Activated CD8-positive, alpha-beta memory T cell treated with anti-CD3 and anti-CD28 coated beads for 4 hours (primary cell): ENCODE measurements at regions not wholly inside any gene's neighbourhood (a gene's known extent, or its start where the extent isn't known, plus 50 kb on each side); places are given as distances from the start of the nearest gene placed in this dataset.

ENCODE experiments used
- DNase-seq, 2 donors: peaks; one replicate each; pipeline ENCODE4 v3.0.0-alpha.2; 2020; ENCODE audit warnings: low read depth in 2 of 2

GRCh38 chr6:43919774-43920173 is 149.8 kb downstream of the VEGFA start:
- DNase-seq = no peak

- no peak for DNase-seq
Observed at GRCh38 chr6:43917878-43918382, 147.9 kb downstream of the VEGFA start.

GRCh38 chr6:43916924-43917877 is 147.2 kb downstream of the VEGFA start:
- no peak for DNase-seq

- no peak for DNase-seq
Observed at GRCh38 chr6:43915986-43916923, 146.2 kb downstream of the VEGFA start.

- no peak for DNase-seq
Observed at GRCh38 chr6:43915208-43915869, 145.3 kb downstream of the VEGFA start.

GRCh38 chr6:43914272-43915147 is 144.5 kb downstream of the VEGFA start:
- no peak for DNase-seq

- DNase-seq = no peak
Observed at GRCh38 chr6:43913375-43914271, 143.6 kb downstream of the VEGFA start.

- no peak for DNase-seq
Observed at GRCh38 chr6:43912598-43913371, 142.8 kb downstream of the VEGFA start.

- DNase-seq = no peak
Observed at GRCh38 chr6:43912116-43912577, 142.1 kb downstream of the VEGFA start.

- no peak for DNase-seq
Observed at GRCh38 chr6:43911354-43912115, 141.5 kb downstream of the VEGFA start.

GRCh38 chr6:43910638-43911353 is 140.8 kb downstream of the VEGFA start:
- no peak for DNase-seq

- no peak for DNase-seq
Observed at GRCh38 chr6:43910149-43910637, 140.2 kb downstream of the VEGFA start.

GRCh38 chr6:43909474-43910148 is 139.6 kb downstream of the VEGFA start:
- DNase-seq = no peak

GRCh38 chr6:43907789-43908472 is 137.9 kb downstream of the VEGFA start:
- no peak for DNase-seq

GRCh38 chr6:43907312-43907711 is 137.3 kb downstream of the VEGFA start:
- DNase-seq = no peak
